ENCODE measurements at regions not wholly inside any gene's neighbourhood (a gene's known extent, or its start where the extent isn't known, plus 50 kb on each side); places are given as distances from the start of the nearest gene placed in this dataset.

- no peak for TF ChIP-seq CTCF (IDR thresholded peaks at IDR 0.05 in 8 of 11, conservative IDR thresholded peaks at IDR 0.05 in 3 of 11)
- no peak for TF ChIP-seq POLR2A (IDR thresholded peaks at IDR 0.05)
Observed at GRCh38 chr6:166743406-166744222, 116.6 kb upstream of the RPS6KA2 start.

All from spleen (tissue), 7 donors.